DND-41 (cell line): ENCODE measurements at regions not wholly inside any gene's neighbourhood (a gene's known extent, or its start where the extent isn't known, plus 50 kb on each side); places are given as distances from the start of the nearest gene placed in this dataset.

Source experiments
- ATAC-seq: fragments of 200-7000 bp; cut with Tn5 transposase; 3 replicates; pipeline ENCODE4 v1.9.1; 2021; ENCODE audit warnings: low read depth; ENCODE audit not compliant: insufficient read depth
- DNase-seq: peaks from one replicate; pipeline ENCODE4 v3.0.0-alpha.2; 2020
- H2AFZ ChIP-seq: 2 replicates; pipeline ENCODE4 v1.6.0; 2012; ENCODE audit warnings: low read depth, low read length
- H3K27ac ChIP-seq: 2 replicates; pipeline ENCODE4 v1.5.1; 2012; ENCODE audit warnings: low read length, inconsistent platforms
- H3K27me3 ChIP-seq: fragments of 200-600 bp; sonication (generic); 2 replicates; pipeline ENCODE4 v1.6.0; 2012; ENCODE audit warnings: low read length, mild to moderate bottlenecking, inconsistent platforms; ENCODE audit not compliant: insufficient read depth, poor library complexity
- H3K36me3 ChIP-seq: 2 replicates; pipeline ENCODE4 v1.5.1; 2012; ENCODE audit warnings: low read length, inconsistent platforms; ENCODE audit not compliant: insufficient read depth
- H3K4me1 ChIP-seq: 2 replicates; pipeline ENCODE4 v1.5.1; 2012; ENCODE audit warnings: mild to moderate bottlenecking, low read length; ENCODE audit not compliant: insufficient read depth
- H3K4me2 ChIP-seq: 2 replicates; pipeline ENCODE4 v1.6.0; 2012; ENCODE audit warnings: mild to moderate bottlenecking, moderate library complexity, low read length, inconsistent platforms; ENCODE audit not compliant: insufficient read depth
- H3K4me3 ChIP-seq, 2 experiments: fragments of 200-600 bp in 1 of 2; shearing (Covaris generic) in 1 of 2; 2 replicates each; pipeline ENCODE4 v1.5.1; 2012 to 2016; ENCODE audit warnings: inconsistent platforms in 2 of 2, low read length in 2 of 2, mild to moderate bottlenecking in 2 of 2, low read depth in 1 of 2, moderate library complexity in 1 of 2
- H3K79me2 ChIP-seq: 2 replicates; pipeline ENCODE4 v1.6.0; 2012; ENCODE audit warnings: low read length, inconsistent platforms; ENCODE audit not compliant: insufficient read depth
- H3K9ac ChIP-seq: 2 replicates; pipeline ENCODE4 v1.6.0; 2012; ENCODE audit warnings: low read depth, mild to moderate bottlenecking, inconsistent platforms, low read length, moderate library complexity
- H3K9me3 ChIP-seq: 2 replicates; pipeline ENCODE4 v1.5.1; 2012; ENCODE audit warnings: low read length, moderate library complexity, mild to moderate bottlenecking, inconsistent platforms; ENCODE audit not compliant: insufficient read depth, severe bottlenecking
- H4K20me1 ChIP-seq: 2 replicates; pipeline ENCODE4 v1.6.0; 2012; ENCODE audit warnings: low read length; ENCODE audit not compliant: insufficient read depth
- EZH2 ChIP-seq: IDR thresholded peaks from 3 replicates; pipeline ENCODE4 v1.6.1; 2012; ENCODE audit warnings: borderline replicate concordance, low read depth, mild to moderate bottlenecking, moderate library complexity, low read length, inconsistent platforms; ENCODE audit not compliant: severe bottlenecking
- TF ChIP-seq, protein P1 (sequence below): IDR thresholded peaks from 2 replicates; pipeline ENCODE4 v1.5.1; 2012; ENCODE audit warnings: borderline replicate concordance, low read length, moderate library complexity, mild to moderate bottlenecking; ENCODE audit not compliant: poor library complexity, severe bottlenecking; ENCODE audit errors: extremely low read depth

DNA sequence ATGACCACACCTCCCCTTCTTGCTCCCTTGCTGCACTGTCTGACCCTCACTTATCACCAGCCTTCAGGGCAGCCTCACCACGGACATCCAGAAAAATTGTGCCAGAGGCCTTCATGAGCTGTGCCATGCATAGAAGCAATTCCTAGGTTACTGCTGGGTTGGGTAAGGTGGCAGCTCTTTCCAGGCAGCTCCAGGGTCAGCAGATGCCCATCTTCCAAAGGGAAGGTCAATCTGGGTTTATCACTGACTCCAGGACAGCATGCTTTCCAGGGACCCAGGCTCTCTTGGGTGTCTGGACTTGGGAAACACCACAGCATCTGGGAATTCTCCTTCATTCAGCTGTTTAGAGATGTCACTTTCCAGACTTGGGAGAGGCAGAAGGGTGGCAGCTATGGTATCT is 188.9 kb upstream of the CXCL12 start:
- H3K4me2 ChIP-seq: no peak overlapping the region
- H2AFZ ChIP-seq: no peak overlapping the region
- no peaks in the 10 kb centered on the region for H3K36me3 ChIP-seq
- H3K9me3 ChIP-seq: no peaks in the 10 kb centered on the region
- H4K20me1 ChIP-seq: no peaks in the 10 kb centered on the region
- no peak overlapping the region for H3K4me3 ChIP-seq
- no peaks in the 10 kb centered on the region for H3K27me3 ChIP-seq
- H3K27ac ChIP-seq: no peak overlapping the region
- no peak for TF ChIP-seq EZH2
- TF ChIP-seq, protein P1, sequence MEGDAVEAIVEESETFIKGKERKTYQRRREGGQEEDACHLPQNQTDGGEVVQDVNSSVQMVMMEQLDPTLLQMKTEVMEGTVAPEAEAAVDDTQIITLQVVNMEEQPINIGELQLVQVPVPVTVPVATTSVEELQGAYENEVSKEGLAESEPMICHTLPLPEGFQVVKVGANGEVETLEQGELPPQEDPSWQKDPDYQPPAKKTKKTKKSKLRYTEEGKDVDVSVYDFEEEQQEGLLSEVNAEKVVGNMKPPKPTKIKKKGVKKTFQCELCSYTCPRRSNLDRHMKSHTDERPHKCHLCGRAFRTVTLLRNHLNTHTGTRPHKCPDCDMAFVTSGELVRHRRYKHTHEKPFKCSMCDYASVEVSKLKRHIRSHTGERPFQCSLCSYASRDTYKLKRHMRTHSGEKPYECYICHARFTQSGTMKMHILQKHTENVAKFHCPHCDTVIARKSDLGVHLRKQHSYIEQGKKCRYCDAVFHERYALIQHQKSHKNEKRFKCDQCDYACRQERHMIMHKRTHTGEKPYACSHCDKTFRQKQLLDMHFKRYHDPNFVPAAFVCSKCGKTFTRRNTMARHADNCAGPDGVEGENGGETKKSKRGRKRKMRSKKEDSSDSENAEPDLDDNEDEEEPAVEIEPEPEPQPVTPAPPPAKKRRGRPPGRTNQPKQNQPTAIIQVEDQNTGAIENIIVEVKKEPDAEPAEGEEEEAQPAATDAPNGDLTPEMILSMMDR: no peak
- no peak overlapping the region for H3K9ac ChIP-seq
- H3K4me1 ChIP-seq: no peaks in the 10 kb centered on the region
- H3K79me2 ChIP-seq: no peaks in the 10 kb centered on the region
- DNase-seq: no peak
- ATAC-seq: no peak

- no peak overlapping the region for H3K4me2 ChIP-seq
- no peak overlapping the region for H3K27ac ChIP-seq
- ATAC-seq (no peak), DNase-seq (no peak)
- H3K9ac ChIP-seq: no peak overlapping the region
- TF ChIP-seq, protein P1: no peak
- no peak for TF ChIP-seq EZH2
- H3K4me1 ChIP-seq: no peaks in the 10 kb centered on the region
- no peaks in the 10 kb centered on the region for H3K79me2 ChIP-seq
- H2AFZ ChIP-seq: no peak overlapping the region
- no peaks in the 10 kb centered on the region for H4K20me1 ChIP-seq
- H3K27me3 ChIP-seq: no peaks in the 10 kb centered on the region
- no peak overlapping the region for H3K4me3 ChIP-seq
- no peaks in the 10 kb centered on the region for H3K36me3 ChIP-seq
- H3K9me3 ChIP-seq: no peaks in the 10 kb centered on the region
Measured at GRCh38 chr10:44574596-44575480, 189.9 kb upstream of the CXCL12 start.

DNA sequence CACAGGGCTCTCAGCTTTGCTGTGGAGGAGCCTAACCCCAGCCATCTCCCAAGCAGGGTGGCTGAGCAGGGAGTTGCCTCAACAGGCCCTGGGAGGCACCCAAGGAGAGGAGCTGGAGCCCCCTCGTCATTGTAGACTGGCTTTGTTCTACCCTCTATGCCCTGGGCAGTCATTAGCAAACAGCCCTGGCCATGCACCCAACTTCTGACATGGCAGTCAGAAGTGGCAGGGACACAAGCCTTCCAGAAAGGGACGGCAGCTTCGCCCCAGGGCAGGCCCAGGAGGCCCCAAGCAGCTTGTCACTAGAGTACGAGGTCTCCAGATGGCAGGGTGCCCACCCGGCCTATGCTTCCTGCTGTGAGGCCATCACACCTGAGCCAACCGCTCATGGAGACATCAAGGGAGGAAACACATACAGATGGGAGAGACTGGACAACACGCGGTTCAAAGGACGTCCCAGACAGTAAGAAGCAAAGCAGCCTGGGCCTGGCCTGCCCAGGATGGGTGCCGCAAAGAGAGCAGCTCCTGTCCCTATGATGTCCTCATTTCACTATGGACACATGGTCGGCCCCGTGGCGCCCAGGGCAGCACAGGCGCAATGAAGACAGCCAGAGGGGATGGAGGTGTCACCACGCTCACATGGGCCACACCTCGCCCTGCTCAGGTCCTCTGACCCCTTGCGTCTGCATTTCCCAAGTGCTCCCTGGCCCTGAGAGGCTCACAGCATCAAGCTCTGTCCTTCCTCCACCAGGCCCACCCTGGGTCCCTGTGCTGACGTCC is 190.9 kb upstream of the CXCL12 start:
- Histone ChIP-seq H3K9ac (no peak overlapping the region), H2AFZ (no peak overlapping the region), H3K27me3 (no peaks in the 10 kb centered on the region), H3K79me2 (no peaks in the 10 kb centered on the region), H3K4me3 (no peak overlapping the region), H3K36me3 (no peaks in the 10 kb centered on the region), H3K4me2 (no peak overlapping the region), H3K9me3 (no peaks in the 10 kb centered on the region), H4K20me1 (no peaks in the 10 kb centered on the region), H3K27ac (no peak overlapping the region), H3K4me1 (no peaks in the 10 kb centered on the region)
- TF ChIP-seq EZH2: no peak
- TF ChIP-seq, protein P1: no peak
- ATAC-seq: no peak
- DNase-seq: no peak
